HepG2 (cell line): ENCODE measurements at regions not wholly inside any gene's neighbourhood (a gene's known extent, or its start where the extent isn't known, plus 50 kb on each side); places are given as distances from the start of the nearest gene placed in this dataset.

Source experiments
- KDM6A ChIP-seq: IDR thresholded peaks from 2 replicates; pipeline ENCODE4 v1.6.1; 2016; ENCODE audit warnings: low read depth
- NR2F6 ChIP-seq, 2 experiments: IDR thresholded peaks; 2 replicates each; pipeline ENCODE4 v1.6.1; 2016; ENCODE audit warnings: antibody characterized with exemption in 1 of 2, mild to moderate bottlenecking in 1 of 2
- POLR2A ChIP-seq, 2 experiments: IDR thresholded peaks; 2 replicates each; pipeline ENCODE4 v1.6.1; 2011; ENCODE audit warnings: low read depth in 2 of 2, low read length in 2 of 2, mild to moderate bottlenecking in 1 of 2, moderate library complexity in 1 of 2; ENCODE audit not compliant: insufficient read depth in 1 of 2
- RARA ChIP-seq: IDR thresholded peaks from 2 replicates; pipeline ENCODE4 v1.6.1; 2016; ENCODE audit warnings: missing genetic modification reagents, missing compliant biosample characterization
- RFX3 ChIP-seq: IDR thresholded peaks from 2 replicates; pipeline ENCODE4 v1.6.1; 2016; ENCODE audit warnings: missing biosample characterization, missing genetic modification reagents
- RFX5 ChIP-seq: IDR thresholded peaks from 2 replicates; pipeline ENCODE4 v1.6.1; 2011; ENCODE audit warnings: low read depth, low read length, improper control_type of control experiment
- SALL1 ChIP-seq: sonication (generic); formaldehyde crosslinking; IDR thresholded peaks from 2 replicates; pipeline ENCODE4 v1.8.0; 2022; ENCODE audit warnings: mild to moderate bottlenecking, missing genetic modification reagents
- SAP130 ChIP-seq: IDR thresholded peaks from 2 replicates; pipeline ENCODE4 v1.6.1; 2016; ENCODE audit warnings: low read depth
- SNAPC4 ChIP-seq: sonication (generic); formaldehyde crosslinking; IDR thresholded peaks from 2 replicates; pipeline ENCODE4 v1.4.0; 2020; ENCODE audit warnings: mild to moderate bottlenecking, missing genetic modification reagents
- SOX6 ChIP-seq, 2 experiments: fragments of 450-650 bp in 1 of 2; sonication (generic) in 1 of 2; formaldehyde crosslinking in 1 of 2; IDR thresholded peaks; 2 replicates each; pipeline versions ENCODE4 v1.4.0 to v1.6.1; 2017 to 2020; ENCODE audit warnings: antibody characterized with exemption in 1 of 2, mild to moderate bottlenecking in 1 of 2, missing genetic modification reagents in 1 of 2
- ZNF562 ChIP-seq: sonication (generic); formaldehyde crosslinking; IDR thresholded peaks from 2 replicates; pipeline ENCODE4 v1.8.0; 2022; ENCODE audit warnings: missing genetic modification reagents, borderline replicate concordance
- ZNF781 ChIP-seq: sonication (generic); formaldehyde crosslinking; IDR thresholded peaks from 2 replicates; pipeline ENCODE4 v1.5.1; 2020; ENCODE audit warnings: borderline replicate concordance, mild to moderate bottlenecking, missing genetic modification reagents; ENCODE audit errors: not compliant biosample characterization
- TF ChIP-seq, protein P1 (sequence below): sonication (generic); formaldehyde crosslinking; IDR thresholded peaks from 2 replicates; pipeline ENCODE4 v1.4.0; 2020; ENCODE audit warnings: mild to moderate bottlenecking, missing genetic modification reagents
- TF ChIP-seq, protein P2 (sequence below): sonication (generic); formaldehyde crosslinking; IDR thresholded peaks from 2 replicates; pipeline ENCODE4 v1.4.0; 2020; ENCODE audit warnings: missing genetic modification reagents, borderline replicate concordance
- TF ChIP-seq, protein P3 (sequence below): sonication (generic); formaldehyde crosslinking; IDR thresholded peaks from 2 replicates; pipeline ENCODE4 v1.4.0; 2020; ENCODE audit warnings: missing genetic modification reagents, mild to moderate bottlenecking, borderline replicate concordance

DNA sequence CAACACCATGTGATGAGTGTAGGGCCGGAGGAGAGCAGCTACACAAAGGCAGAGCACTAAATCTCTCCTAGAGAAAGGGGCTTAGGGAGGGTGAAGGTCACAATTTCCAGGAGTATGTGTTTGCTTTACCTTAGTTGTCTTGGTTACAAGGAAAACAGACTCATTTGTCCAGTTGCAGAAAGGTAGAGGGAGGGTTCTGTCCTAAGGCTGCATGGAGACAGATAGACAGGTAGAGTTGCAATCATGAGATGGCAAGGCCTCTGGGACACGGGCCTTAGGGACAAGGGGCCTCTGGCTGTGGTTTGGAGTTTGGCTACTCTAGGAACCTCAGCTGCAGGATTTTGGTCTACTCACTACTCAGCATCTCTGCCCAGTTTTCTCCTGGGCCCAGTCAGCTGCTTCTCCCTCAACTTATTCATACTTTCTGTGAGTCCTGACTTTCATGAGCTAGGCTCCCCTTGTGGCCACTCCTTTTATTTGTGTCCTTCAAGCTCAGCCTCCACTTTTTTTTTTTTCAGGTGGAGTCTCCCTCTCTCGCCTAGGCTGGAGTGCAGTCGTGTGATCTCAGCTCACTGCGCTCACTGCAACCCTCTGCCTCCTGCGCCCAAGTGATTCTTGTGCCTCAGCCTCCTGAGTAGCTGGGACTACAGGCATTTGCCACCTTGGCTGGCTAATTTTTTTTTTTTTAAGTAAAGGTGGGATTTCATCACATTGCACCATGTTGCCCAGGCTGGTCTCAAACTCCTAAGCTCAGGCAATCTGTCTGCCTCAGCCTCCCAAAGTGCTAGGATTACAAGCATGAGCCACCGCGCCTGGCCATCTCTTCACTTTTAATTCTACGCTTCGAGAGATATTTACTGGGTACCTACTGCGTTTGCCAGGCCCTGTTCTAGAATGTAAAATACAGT lies 76.6 kb downstream of the PTPDC1 start (continued):
- no peak for TF ChIP-seq SNAPC4 (CRISPR knock-in tag)
- TF ChIP-seq ZNF781 (CRISPR knock-in tag), result peak; percentile 37
- peak; percentile 62 for TF ChIP-seq RARA (CRISPR knock-in tag)
- peak; percentile 10; the same call in 1 of the 2 replicates for TF ChIP-seq RFX5
- TF ChIP-seq KDM6A, result peak; percentile 46; the same call in 1 of the 2 replicates
- TF ChIP-seq, protein P1, sequence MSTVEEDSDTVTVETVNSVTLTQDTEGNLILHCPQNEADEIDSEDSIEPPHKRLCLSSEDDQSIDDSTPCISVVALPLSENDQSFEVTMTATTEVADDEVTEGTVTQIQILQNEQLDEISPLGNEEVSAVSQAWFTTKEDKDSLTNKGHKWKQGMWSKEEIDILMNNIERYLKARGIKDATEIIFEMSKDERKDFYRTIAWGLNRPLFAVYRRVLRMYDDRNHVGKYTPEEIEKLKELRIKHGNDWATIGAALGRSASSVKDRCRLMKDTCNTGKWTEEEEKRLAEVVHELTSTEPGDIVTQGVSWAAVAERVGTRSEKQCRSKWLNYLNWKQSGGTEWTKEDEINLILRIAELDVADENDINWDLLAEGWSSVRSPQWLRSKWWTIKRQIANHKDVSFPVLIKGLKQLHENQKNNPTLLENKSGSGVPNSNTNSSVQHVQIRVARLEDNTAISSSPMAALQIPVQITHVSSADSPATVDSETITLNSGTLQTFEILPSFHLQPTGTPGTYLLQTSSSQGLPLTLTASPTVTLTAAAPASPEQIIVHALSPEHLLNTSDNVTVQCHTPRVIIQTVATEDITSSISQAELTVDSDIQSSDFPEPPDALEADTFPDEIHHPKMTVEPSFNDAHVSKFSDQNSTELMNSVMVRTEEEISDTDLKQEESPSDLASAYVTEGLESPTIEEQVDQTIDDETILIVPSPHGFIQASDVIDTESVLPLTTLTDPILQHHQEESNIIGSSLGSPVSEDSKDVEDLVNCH (CRISPR knock-in tag), result no peak
- peak; percentile 80 for TF ChIP-seq RFX3 (CRISPR knock-in tag)
- TF ChIP-seq ZNF562, result no peak
- TF ChIP-seq SOX6 (IDR thresholded peaks at IDR 0.05), result no peak
- TF ChIP-seq SOX6 (CRISPR knock-in tag; IDR thresholded peaks at IDR 0.05), result peak; percentile 44
- 0 out of 2 replicates have a peak, but pooled peaks have one; percentile 42 for TF ChIP-seq NR2F6 (IDR thresholded peaks at IDR 0.05)
- no peak for TF ChIP-seq NR2F6 (CRISPR knock-in tag; IDR thresholded peaks at IDR 0.05)
- peak; percentile 7; the same call in 1 of the 2 replicates for TF ChIP-seq SALL1 (CRISPR knock-in tag)
- TF ChIP-seq SAP130 (CRISPR knock-in tag), result peak; percentile 43
- TF ChIP-seq, protein P2, sequence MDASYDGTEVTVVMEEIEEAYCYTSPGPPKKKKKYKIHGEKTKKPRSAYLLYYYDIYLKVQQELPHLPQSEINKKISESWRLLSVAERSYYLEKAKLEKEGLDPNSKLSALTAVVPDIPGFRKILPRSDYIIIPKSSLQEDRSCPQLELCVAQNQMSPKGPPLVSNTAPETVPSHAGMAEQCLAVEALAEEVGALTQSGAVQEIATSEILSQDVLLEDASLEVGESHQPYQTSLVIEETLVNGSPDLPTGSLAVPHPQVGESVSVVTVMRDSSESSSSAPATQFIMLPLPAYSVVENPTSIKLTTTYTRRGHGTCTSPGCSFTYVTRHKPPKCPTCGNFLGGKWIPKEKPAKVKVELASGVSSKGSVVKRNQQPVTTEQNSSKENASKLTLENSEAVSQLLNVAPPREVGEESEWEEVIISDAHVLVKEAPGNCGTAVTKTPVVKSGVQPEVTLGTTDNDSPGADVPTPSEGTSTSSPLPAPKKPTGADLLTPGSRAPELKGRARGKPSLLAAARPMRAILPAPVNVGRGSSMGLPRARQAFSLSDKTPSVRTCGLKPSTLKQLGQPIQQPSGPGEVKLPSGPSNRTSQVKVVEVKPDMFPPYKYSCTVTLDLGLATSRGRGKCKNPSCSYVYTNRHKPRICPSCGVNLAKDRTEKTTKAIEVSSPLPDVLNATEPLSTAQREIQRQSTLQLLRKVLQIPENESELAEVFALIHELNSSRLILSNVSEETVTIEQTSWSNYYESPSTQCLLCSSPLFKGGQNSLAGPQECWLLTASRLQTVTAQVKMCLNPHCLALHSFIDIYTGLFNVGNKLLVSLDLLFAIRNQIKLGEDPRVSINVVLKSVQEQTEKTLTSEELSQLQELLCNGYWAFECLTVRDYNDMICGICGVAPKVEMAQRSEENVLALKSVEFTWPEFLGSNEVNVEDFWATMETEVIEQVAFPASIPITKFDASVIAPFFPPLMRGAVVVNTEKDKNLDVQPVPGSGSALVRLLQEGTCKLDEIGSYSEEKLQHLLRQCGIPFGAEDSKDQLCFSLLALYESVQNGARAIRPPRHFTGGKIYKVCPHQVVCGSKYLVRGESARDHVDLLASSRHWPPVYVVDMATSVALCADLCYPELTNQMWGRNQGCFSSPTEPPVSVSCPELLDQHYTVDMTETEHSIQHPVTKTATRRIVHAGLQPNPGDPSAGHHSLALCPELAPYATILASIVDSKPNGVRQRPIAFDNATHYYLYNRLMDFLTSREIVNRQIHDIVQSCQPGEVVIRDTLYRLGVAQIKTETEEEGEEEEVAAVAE (CRISPR knock-in tag), result no peak
- TF ChIP-seq POLR2A (IDR thresholded peaks at IDR 0.05; ENCODE audit: insufficient read depth in 1 of 2, low read depth in 2 of 2, low read length in 2 of 2), result peak in 1 of 2 experiments; percentile 51; a peak in 1 of 4 replicates
- TF ChIP-seq, protein P3, sequence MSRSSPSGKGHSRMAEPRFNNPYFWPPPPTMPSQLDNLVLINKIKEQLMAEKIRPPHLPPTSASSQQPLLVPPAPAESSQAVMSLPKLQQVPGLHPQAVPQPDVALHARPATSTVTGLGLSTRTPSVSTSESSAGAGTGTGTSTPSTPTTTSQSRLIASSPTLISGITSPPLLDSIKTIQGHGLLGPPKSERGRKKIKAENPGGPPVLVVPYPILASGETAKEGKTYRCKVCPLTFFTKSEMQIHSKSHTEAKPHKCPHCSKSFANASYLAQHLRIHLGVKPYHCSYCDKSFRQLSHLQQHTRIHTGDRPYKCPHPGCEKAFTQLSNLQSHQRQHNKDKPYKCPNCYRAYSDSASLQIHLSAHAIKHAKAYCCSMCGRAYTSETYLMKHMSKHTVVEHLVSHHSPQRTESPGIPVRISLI (CRISPR knock-in tag), result peak; percentile 96
